ENCODE measurements at regions not wholly inside any gene's neighbourhood (a gene's known extent, or its start where the extent isn't known, plus 50 kb on each side); places are given as distances from the start of the nearest gene placed in this dataset.

DNA sequence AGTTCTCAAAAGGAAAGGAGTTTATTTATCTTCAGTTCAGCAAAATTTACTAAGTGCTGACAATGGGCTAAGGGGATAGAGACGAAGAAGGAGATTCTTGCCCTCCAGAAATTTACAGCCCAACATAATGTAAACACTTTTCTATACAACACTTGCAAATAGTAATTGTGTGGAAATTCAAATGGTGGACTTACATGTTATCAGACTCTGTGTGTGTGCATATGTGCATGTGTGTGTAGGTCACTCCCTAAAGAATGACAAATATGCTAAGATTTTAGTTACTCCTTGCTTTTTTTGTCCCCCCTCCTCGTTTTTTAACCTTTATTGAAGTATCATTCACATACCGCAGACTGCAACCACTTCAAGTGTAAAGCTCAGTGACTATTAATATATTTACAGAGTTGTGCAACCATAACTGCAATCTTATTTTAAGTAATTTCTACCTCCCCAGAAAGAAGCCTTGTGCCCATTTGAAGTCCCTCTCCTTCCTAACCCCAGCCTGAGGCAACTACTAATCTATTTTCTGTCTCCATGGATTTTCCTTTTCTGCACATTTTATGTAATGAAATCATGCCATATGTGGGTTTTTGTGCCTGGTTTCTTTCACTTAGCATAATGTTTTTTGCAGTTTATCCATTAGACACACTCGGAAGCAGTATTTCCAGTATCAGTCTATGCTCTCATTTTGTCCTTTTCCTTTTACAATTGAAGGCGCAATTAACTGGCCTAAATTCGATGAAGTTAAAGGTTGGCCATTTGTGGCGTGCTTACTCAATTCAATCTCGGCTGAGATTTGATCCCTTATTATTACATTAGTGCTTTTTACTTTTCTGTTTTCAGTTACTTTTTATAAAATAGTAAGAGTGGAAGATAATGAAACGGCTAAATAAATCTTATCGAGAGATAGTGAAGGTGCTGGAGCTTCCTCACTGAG is 318.4 kb downstream of the HAPSTR1 start:
- H3K27ac ChIP-seq = no peak overlapping the region
- TF ChIP-seq, protein P1, sequence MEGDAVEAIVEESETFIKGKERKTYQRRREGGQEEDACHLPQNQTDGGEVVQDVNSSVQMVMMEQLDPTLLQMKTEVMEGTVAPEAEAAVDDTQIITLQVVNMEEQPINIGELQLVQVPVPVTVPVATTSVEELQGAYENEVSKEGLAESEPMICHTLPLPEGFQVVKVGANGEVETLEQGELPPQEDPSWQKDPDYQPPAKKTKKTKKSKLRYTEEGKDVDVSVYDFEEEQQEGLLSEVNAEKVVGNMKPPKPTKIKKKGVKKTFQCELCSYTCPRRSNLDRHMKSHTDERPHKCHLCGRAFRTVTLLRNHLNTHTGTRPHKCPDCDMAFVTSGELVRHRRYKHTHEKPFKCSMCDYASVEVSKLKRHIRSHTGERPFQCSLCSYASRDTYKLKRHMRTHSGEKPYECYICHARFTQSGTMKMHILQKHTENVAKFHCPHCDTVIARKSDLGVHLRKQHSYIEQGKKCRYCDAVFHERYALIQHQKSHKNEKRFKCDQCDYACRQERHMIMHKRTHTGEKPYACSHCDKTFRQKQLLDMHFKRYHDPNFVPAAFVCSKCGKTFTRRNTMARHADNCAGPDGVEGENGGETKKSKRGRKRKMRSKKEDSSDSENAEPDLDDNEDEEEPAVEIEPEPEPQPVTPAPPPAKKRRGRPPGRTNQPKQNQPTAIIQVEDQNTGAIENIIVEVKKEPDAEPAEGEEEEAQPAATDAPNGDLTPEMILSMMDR (conservative IDR thresholded peaks at IDR 0.05) = no peak
- no peak for TF ChIP-seq ZFX (IDR thresholded peaks at IDR 0.05)

DNA sequence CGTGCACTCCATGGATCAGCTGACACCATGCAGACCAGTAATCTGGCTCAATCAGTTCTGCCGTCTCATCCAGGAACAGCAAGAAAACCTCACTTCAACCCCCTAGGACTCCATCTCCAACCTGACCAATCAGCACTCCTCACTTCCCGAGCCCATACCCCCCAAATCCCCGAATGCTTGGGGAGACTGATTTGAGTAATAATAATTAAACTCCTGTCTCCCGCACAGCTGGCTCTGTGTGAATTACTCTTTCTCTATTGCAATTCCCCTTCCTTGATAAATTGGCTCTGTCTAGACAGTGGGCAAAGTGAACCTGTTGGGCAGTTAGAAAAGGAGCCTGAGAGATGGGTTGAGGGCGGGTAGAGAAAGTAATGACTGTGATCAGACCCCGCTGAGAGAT is 320.0 kb downstream of the HAPSTR1 start:
- TF ChIP-seq, protein P1 (conservative IDR thresholded peaks at IDR 0.05) = no peak
- TF ChIP-seq ZFX (IDR thresholded peaks at IDR 0.05) = no peak

DNA sequence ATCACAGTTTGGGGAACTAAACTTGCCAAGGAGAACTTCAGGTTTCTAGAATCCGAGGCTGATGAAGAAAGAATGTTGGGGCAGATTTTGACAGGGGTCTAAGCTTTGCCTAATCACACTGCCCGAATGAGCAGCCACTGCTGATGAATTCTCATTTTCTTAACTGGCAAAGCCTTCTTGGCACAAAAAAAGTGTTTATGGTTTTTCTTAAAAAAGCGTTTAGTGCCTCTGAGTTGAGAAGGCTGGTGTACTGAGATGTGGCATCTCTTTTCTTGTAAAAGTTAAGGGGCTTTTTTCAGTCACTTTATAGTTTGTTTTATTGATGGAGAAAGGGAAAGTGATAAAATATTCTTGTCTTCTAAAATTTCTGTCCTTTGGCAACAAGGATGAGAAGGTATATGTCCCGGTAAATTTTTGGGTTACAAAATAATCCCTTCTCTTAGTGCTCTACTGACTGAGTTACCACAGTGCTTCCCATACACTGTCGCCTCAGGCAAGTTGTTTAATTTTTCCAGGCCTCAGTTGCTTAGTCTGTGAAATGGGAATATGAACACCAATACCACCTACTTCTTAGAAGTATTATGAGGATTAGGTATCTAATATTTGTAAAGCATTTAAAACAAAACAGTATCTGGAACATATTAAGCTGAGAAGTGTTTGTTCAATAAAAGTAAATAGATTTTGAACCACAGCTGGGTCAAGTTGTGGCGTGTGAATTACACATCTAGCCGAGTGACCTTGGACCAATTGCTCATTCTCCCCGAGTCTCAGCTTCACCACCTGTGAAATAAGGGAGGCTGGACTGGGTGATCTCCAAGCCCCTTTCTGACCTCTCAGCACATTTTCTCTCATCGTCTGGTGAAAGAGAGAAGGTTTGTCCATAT is 320.8 kb downstream of the HAPSTR1 start:
- TF ChIP-seq, protein P1 (conservative IDR thresholded peaks at IDR 0.05) = no peak
- no peak for TF ChIP-seq ZFX (IDR thresholded peaks at IDR 0.05)
- H3K27ac ChIP-seq = no peak overlapping the region

More for the DNA sequence above, 320.0 kb downstream of the HAPSTR1 start:
- H3K27ac ChIP-seq = no peak overlapping the region

DNA sequence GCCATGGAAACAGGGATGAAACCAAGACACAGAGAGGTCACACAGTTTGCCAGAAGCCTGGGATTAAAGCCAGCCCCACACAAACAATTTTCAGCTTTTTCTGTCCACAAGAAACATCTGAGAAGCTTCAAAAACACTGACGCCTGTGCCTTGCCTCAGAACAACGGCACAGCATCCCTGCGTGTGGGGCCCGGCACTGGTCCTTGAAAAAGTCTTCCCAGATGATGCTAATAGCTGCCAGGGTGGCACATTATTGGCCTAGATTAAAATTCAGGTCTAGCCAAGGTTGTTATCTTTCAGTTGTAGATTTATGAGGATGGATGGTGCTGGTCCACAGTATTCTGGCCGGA is 321.4 kb downstream of the HAPSTR1 start:
- H3K27ac ChIP-seq = no peak overlapping the region
- TF ChIP-seq ZFX (IDR thresholded peaks at IDR 0.05) = no peak

DNA sequence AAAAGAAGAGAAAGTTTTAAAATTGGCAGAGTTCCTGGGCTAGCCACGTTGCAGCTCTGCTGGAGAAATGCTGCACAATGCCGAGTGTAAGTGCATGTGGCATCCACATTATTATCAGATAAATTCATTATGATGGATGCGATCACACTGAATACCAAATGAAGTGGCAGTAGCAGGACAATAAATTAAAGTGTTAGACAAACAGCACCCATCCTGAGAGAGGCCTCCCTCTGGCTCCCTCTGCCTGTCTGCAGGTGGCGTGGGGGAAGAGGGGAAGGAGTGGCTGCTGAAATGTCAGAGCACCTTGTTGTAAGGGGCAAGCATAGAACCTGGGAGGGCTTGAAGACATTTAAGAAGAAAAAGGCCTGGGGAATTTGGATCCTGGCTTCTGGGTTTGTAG is 324.1 kb downstream of the HAPSTR1 start:
- H3K27ac ChIP-seq = no peak overlapping the region
- TF ChIP-seq, protein P1 (conservative IDR thresholded peaks at IDR 0.05) = peak; percentile 13
- no peak for TF ChIP-seq ZFX (IDR thresholded peaks at IDR 0.05)

DNA sequence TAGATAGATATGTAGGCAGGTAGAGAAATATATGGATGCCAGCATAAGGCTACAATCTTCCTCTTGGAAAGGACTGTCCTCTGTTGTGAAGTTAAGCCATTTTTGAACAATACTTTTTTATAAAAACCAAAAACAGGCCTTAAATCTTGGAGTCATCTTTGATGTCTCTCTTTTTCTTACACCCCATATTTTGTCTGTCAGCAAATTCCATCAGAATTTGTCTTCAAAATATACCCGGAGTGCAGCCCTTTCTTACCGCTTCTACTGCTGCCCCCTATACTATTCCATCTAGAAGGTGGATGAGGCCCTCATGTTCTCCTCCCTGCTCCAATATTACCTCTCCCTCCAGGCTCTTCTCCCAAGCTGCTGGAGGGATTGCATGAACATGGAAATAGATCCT is 326.5 kb downstream of the HAPSTR1 start:
- no peak overlapping the region for H3K27ac ChIP-seq
- no peak for TF ChIP-seq ZFX (IDR thresholded peaks at IDR 0.05)
- TF ChIP-seq, protein P1 (conservative IDR thresholded peaks at IDR 0.05) = no peak

DNA sequence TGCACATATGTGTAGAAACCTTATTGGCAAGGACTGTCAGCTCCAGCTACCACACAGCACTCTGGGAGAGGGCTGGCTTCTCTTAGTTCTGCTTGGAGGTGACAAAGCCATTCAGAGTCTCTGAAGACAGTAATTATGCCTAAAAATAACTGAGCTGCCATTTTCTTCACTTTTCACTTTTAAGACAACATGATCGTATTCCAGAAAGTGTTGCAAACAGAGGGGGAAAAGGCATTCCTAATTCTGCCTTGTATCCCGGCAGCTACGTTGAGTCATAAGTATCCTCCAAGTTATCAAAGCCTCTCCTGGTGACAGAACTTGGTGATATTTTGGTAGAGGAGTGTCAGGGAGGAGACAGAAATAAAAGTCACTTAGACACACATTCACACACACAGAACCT is 327.7 kb downstream of the HAPSTR1 start:
- no peak overlapping the region for H3K27ac ChIP-seq
- TF ChIP-seq, protein P1 (conservative IDR thresholded peaks at IDR 0.05) = no peak
- TF ChIP-seq ZFX (IDR thresholded peaks at IDR 0.05) = no peak

All from C4-2B (cell line).